ENCODE measurements at regions not wholly inside any gene's neighbourhood (a gene's known extent, or its start where the extent isn't known, plus 50 kb on each side); places are given as distances from the start of the nearest gene placed in this dataset.

DNA sequence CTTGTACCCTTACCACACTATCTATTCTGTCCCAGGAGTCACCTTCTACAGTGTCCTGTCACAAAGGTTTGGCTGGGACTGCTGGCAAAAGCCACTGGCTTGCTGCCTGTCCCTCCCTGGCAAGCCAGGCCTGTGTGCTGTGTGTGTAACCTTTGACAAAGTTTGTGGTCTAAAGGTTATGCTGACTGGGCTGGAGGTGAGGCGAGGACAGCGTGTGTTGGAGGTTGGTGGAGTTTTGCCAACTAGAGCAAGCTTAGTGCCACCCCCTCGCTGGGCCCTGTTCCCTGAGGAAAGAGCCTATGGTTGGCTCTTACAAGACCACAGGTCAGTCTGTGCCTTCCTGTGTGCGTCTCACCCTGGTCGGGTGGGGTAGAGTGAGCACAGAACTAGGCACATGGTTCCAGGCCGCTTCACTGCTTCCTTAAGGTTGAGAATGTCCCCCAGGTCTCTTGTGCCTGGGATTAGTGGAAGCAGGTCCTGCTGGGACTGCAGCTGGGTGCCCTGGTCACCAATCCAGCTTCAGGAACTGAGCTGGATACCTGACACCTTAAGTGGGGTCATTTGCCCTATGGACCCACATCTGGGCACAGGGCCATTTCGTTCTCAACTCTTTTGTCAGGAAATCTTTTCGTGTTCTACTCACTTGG lies 152.2 kb downstream of the GADD45G start:
- TF ChIP-seq, protein P1, sequence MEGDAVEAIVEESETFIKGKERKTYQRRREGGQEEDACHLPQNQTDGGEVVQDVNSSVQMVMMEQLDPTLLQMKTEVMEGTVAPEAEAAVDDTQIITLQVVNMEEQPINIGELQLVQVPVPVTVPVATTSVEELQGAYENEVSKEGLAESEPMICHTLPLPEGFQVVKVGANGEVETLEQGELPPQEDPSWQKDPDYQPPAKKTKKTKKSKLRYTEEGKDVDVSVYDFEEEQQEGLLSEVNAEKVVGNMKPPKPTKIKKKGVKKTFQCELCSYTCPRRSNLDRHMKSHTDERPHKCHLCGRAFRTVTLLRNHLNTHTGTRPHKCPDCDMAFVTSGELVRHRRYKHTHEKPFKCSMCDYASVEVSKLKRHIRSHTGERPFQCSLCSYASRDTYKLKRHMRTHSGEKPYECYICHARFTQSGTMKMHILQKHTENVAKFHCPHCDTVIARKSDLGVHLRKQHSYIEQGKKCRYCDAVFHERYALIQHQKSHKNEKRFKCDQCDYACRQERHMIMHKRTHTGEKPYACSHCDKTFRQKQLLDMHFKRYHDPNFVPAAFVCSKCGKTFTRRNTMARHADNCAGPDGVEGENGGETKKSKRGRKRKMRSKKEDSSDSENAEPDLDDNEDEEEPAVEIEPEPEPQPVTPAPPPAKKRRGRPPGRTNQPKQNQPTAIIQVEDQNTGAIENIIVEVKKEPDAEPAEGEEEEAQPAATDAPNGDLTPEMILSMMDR (IDR thresholded peaks at IDR 0.05; ENCODE audit: poor library complexity, severe bottlenecking): no peak
- Histone ChIP-seq H3K27ac (ENCODE audit: poor library complexity, severe bottlenecking) (no peak overlapping the region), H3K4me3 (ENCODE audit: severe bottlenecking) (no peak overlapping the region), H3K36me3 (ENCODE audit: low read depth) (no peaks in the 10 kb centered on the region), H3K4me1 (ENCODE audit: insufficient read depth, poor library complexity, severe bottlenecking) (no peaks in the 10 kb centered on the region), H3K27me3 (ENCODE audit: insufficient read depth, poor library complexity, severe bottlenecking) (no peaks in the 10 kb centered on the region), H3K9me3 (ENCODE audit: severe bottlenecking) (no peaks in the 10 kb centered on the region)
- DNase-seq (ENCODE audit: low spot score) (no peak), ATAC-seq (ENCODE audit: low read depth) (no peak)

DNA sequence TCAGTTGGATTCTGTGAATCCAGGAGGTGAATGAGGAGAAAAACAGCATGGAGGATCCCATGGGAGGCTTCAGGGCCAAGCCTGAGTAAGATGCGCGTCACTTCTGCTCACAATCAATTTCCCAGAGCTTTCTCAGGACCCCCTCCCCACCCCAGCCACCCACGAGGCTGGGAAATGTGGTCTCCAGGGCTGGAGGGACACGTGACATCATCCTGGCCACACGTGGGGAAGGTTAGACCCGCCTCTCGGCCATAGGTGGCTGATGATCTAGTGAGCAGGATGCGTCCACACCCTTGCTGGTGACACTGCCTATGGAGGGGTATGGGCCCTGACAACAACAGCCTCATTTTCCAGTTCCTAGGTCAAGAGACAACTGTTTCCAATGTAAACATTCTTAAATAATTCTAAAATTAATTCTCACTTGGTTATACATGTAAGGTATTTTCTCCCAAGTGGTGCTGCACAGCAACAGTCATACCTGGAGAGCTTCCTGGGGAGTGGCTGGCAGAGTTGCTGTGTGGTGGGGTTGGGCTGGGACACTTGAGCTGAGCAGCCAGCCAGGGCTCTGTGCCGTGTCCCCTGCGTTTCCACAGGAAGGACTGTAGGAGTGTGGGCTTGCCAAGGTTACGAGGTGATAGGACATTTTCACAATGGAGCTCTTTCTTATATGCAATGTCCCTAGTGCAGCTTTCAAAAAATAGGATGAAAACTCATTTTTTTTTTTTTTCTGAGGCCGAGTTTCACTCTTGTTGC lies 153.1 kb downstream of the GADD45G start:
- Histone ChIP-seq H3K9me3 (ENCODE audit: severe bottlenecking) (no peaks in the 10 kb centered on the region), H3K27me3 (ENCODE audit: insufficient read depth, poor library complexity, severe bottlenecking) (no peaks in the 10 kb centered on the region), H3K4me1 (ENCODE audit: insufficient read depth, poor library complexity, severe bottlenecking) (no peaks in the 10 kb centered on the region), H3K36me3 (ENCODE audit: low read depth) (no peaks in the 10 kb centered on the region), H3K27ac (ENCODE audit: poor library complexity, severe bottlenecking) (no peak overlapping the region), H3K4me3 (ENCODE audit: severe bottlenecking) (no peak overlapping the region)
- TF ChIP-seq, protein P1 (IDR thresholded peaks at IDR 0.05; ENCODE audit: poor library complexity, severe bottlenecking): no peak
- ATAC-seq (ENCODE audit: low read depth): no peak
- no peak for DNase-seq (ENCODE audit: low spot score)

DNA sequence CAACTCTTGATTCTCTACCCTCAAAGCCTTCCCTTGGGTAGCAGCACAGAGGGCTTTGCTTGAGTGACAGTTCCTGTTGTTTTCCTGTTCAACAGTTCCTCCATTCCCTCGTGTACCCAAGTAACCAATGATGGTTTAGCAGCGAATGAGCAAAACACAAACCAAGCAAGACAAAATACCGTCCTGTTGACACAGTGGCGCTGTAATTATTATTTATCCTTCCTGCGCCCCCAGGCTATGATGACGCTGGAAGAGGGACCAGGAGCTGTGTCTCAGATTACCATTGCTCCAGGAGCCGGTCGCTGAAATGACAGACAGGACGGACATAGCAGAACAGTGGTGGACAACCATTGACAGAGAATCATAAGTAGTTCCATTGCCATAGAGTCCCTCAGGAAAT lies 154.8 kb downstream of the GADD45G start:
- DNase-seq (ENCODE audit: low spot score): no peak
- Histone ChIP-seq H3K36me3 (ENCODE audit: low read depth) (no peaks in the 10 kb centered on the region), H3K4me1 (ENCODE audit: insufficient read depth, poor library complexity, severe bottlenecking) (no peaks in the 10 kb centered on the region), H3K9me3 (ENCODE audit: severe bottlenecking) (no peaks in the 10 kb centered on the region), H3K27ac (ENCODE audit: poor library complexity, severe bottlenecking) (no peak overlapping the region), H3K4me3 (ENCODE audit: severe bottlenecking) (no peak overlapping the region), H3K27me3 (ENCODE audit: insufficient read depth, poor library complexity, severe bottlenecking) (no peaks in the 10 kb centered on the region)
- ATAC-seq (ENCODE audit: low read depth): no peak
- TF ChIP-seq, protein P1 (IDR thresholded peaks at IDR 0.05; ENCODE audit: poor library complexity, severe bottlenecking): no peak

DNA sequence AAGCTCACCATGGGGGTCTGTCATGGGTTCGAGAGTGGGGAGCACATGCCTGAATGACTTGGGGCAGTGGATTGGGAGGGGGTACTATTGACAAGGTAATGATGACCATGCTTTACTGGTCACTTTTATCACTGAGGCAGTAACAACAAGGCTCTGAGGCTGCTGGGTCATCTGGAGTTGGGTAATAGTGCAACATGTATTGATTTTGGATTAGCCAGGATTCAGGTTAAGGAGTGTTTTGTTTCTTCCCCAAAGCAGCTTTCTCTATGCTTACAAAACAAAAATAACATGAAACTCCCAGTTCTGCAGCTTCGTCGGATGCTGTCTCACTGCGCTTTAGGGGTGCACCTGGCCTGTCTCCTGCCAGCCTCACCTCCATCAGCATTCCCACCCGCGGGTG lies 155.3 kb downstream of the GADD45G start:
- no peaks in the 10 kb centered on the region for H3K27me3 ChIP-seq (ENCODE audit: insufficient read depth, poor library complexity, severe bottlenecking)
- H3K9me3 ChIP-seq (ENCODE audit: severe bottlenecking): no peaks in the 10 kb centered on the region
- no peak for ATAC-seq (ENCODE audit: low read depth)
- no peak overlapping the region for H3K27ac ChIP-seq (ENCODE audit: poor library complexity, severe bottlenecking)
- no peak overlapping the region for H3K4me3 ChIP-seq (ENCODE audit: severe bottlenecking)
- DNase-seq (ENCODE audit: low spot score): no peak
- H3K4me1 ChIP-seq (ENCODE audit: insufficient read depth, poor library complexity, severe bottlenecking): no peaks in the 10 kb centered on the region
- no peaks in the 10 kb centered on the region for H3K36me3 ChIP-seq (ENCODE audit: low read depth)
- TF ChIP-seq, protein P1 (IDR thresholded peaks at IDR 0.05; ENCODE audit: poor library complexity, severe bottlenecking): no peak

DNA sequence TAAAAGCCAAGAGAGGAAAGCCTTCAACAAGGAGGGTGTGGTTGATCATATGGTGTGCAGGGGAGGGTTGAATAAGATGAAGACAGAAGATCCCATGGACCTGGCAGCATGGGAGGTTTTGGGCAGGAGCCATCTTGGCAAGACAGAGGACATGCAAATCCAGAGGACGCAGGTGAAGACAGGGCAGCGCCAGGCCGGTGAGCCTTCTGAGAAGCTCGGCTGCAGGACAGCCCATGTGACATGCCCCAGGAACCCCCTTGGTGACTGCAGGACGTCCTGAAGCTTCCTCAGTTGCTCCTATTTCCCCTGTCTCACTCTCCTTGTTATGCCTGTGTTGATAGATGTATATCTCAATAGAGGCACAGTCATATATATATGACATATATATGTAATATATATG lies 159.4 kb downstream of the GADD45G start:
- Histone ChIP-seq H3K9me3 (ENCODE audit: severe bottlenecking) (no peaks in the 10 kb centered on the region), H3K4me3 (ENCODE audit: severe bottlenecking) (no peak overlapping the region), H3K4me1 (ENCODE audit: insufficient read depth, poor library complexity, severe bottlenecking) (no peaks in the 10 kb centered on the region), H3K27me3 (ENCODE audit: insufficient read depth, poor library complexity, severe bottlenecking) (no peaks in the 10 kb centered on the region), H3K36me3 (ENCODE audit: low read depth) (no peaks in the 10 kb centered on the region), H3K27ac (ENCODE audit: poor library complexity, severe bottlenecking) (no peak overlapping the region)
- TF ChIP-seq, protein P1 (IDR thresholded peaks at IDR 0.05; ENCODE audit: poor library complexity, severe bottlenecking): no peak
- DNase-seq (ENCODE audit: low spot score) (no peak), ATAC-seq (ENCODE audit: low read depth) (no peak)
